ENCODE measurements at regions not wholly inside any gene's neighbourhood (a gene's known extent, or its start where the extent isn't known, plus 50 kb on each side); places are given as distances from the start of the nearest gene placed in this dataset.

DNA sequence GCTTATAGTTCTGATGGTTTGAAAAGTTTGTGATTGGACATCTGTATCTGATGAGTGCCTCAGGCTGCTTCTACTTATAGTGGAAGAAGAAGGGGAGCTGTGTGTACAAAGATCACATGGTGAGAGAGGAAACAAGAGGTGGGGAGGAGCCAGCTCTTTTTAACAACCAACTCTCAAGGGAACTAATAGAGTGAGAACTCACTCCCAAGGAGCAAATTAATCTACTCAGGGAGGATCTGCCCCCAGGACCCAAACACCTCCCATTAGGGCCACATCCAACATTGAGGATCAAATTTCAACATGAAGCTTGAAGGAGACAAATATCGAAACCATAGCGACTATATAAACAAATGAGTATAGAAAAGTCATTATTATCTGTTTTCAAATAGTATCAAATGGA, 64.7 kb upstream of the PRLR start:
- TF ChIP-seq CEBPB (IDR thresholded peaks at IDR 0.05; ENCODE audit: low read depth, low read length) (no peak), EZH2 (IDR thresholded peaks at IDR 0.05; ENCODE audit: low read depth, low read length, severe bottlenecking) (no peak), RNF2 (IDR thresholded peaks at IDR 0.05; ENCODE audit: borderline replicate concordance, low read depth, low read length, missing control alignments, poor library complexity, severe bottlenecking) (no peak), CREB1 (IDR thresholded peaks at IDR 0.05) (no peak), SIN3A (conservative IDR thresholded peaks at IDR 0.05 in 1 of 2, IDR thresholded peaks at IDR 0.05 in 1 of 2; ENCODE audit: low read depth in 1 of 2, low read length in 2 of 2) (no peak), ZNF274 (IDR thresholded peaks at IDR 0.05; ENCODE audit: borderline replicate concordance, extremely low read depth, low read length) (no peak), ASH2L (IDR thresholded peaks at IDR 0.05; ENCODE audit: low read length) (no peak), TBP (IDR thresholded peaks at IDR 0.05; ENCODE audit: low read depth, low read length) (no peak)
- TF ChIP-seq, protein P1, sequence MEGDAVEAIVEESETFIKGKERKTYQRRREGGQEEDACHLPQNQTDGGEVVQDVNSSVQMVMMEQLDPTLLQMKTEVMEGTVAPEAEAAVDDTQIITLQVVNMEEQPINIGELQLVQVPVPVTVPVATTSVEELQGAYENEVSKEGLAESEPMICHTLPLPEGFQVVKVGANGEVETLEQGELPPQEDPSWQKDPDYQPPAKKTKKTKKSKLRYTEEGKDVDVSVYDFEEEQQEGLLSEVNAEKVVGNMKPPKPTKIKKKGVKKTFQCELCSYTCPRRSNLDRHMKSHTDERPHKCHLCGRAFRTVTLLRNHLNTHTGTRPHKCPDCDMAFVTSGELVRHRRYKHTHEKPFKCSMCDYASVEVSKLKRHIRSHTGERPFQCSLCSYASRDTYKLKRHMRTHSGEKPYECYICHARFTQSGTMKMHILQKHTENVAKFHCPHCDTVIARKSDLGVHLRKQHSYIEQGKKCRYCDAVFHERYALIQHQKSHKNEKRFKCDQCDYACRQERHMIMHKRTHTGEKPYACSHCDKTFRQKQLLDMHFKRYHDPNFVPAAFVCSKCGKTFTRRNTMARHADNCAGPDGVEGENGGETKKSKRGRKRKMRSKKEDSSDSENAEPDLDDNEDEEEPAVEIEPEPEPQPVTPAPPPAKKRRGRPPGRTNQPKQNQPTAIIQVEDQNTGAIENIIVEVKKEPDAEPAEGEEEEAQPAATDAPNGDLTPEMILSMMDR (IDR thresholded peaks at IDR 0.05; ENCODE audit: control extremely low read depth in 1 of 3, insufficient read depth in 1 of 3, low read depth in 1 of 3, low read length in 3 of 3) = no peak

Measured in H1 (cell line).